AG04450 (cell line): ENCODE measurements at regions not wholly inside any gene's neighbourhood (a gene's known extent, or its start where the extent isn't known, plus 50 kb on each side); places are given as distances from the start of the nearest gene placed in this dataset.

Source experiments
- CTCF ChIA-PET: fragments of 300-600, 350-600 bp; formaldehyde crosslinking; extraction: SDS; loops from one replicate; lab custom pipeline; 2022; ENCODE audit warnings: antibody characterized with exemption, inconsistent platforms; lab: Charles Lee
- POLR2A ChIA-PET: fragments of 350-600 bp; formaldehyde crosslinking; extraction: SDS; loops from one replicate; lab custom pipeline; 2021; ENCODE audit warnings: antibody characterized with exemption, inconsistent platforms; lab: Yijun Ruan, JAX
- DNase-seq: peaks from one replicate; pipeline ENCODE4 v3.0.0-alpha.2; 2011; ENCODE audit warnings: low read depth, low spot score
- H3K27ac ChIP-seq: one replicate; pipeline ENCODE4 v1.5.1; 2012; ENCODE audit warnings: low read depth, low read length, control low read depth
- H3K27me3 ChIP-seq: one replicate; pipeline ENCODE4 v1.6.0; 2012; ENCODE audit warnings: low read length; ENCODE audit not compliant: control insufficient read depth, insufficient read depth
- H3K4me3 ChIP-seq: 2 replicates; pipeline ENCODE4 v1.5.1; 2011; ENCODE audit warnings: mild to moderate bottlenecking, low read depth, low read length, control low read depth
- H3K9me3 ChIP-seq: 2 replicates; pipeline ENCODE4 v1.5.1; 2012; ENCODE audit warnings: low read length; ENCODE audit not compliant: control insufficient read depth, insufficient read depth
- TF ChIP-seq, protein P1 (sequence below): IDR thresholded peaks from 2 replicates; pipeline ENCODE4 v1.5.1; 2011; ENCODE audit warnings: low read depth, low read length, control low read depth, inconsistent platforms

DNA sequence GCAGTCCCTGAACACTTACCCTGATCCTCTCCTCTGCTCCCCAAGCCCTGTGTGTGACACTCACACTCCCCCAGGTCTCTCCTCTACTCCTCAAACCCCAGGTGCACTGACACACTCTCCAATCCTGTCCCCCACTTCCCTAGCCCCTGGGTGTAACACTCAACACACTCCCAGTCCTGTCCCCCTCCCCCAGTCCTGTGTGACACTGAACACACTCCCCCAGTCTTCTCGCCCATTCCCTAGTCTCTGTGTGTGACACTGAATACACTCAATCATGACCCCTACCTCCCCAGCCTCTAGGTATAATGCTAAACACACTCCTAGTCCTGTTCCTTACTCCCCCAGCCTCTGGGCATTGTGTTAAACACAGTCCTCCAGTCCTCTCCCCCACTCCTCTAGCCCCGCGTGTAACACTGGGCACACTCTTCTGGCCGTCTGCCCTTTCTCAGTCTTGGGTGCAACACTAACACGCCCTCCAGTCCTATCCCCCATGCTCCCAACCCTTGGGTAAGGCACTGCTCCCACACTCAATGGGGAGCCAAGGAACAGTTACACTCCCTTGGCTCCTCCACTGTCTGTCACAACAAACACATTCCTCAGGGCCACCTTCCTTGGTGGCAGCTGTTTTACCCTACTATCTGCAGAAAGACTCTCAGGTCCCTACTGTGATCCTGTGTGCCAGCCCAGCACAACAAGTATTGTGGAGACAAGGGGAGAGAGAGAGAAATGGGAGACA lies 82.5 kb upstream of the PKDCC start:
- no peak for DNase-seq
- TF ChIP-seq, protein P1, sequence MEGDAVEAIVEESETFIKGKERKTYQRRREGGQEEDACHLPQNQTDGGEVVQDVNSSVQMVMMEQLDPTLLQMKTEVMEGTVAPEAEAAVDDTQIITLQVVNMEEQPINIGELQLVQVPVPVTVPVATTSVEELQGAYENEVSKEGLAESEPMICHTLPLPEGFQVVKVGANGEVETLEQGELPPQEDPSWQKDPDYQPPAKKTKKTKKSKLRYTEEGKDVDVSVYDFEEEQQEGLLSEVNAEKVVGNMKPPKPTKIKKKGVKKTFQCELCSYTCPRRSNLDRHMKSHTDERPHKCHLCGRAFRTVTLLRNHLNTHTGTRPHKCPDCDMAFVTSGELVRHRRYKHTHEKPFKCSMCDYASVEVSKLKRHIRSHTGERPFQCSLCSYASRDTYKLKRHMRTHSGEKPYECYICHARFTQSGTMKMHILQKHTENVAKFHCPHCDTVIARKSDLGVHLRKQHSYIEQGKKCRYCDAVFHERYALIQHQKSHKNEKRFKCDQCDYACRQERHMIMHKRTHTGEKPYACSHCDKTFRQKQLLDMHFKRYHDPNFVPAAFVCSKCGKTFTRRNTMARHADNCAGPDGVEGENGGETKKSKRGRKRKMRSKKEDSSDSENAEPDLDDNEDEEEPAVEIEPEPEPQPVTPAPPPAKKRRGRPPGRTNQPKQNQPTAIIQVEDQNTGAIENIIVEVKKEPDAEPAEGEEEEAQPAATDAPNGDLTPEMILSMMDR, result no peak
- CTCF ChIA-PET, result no interaction called here
- POLR2A ChIA-PET, result no interaction called here
- Histone ChIP-seq H3K4me3 (no peak overlapping the region), H3K9me3 (no peaks in the 10 kb centered on the region), H3K27me3 (peaks cover 13% of the 10 kb centered on the region), H3K27ac (no peak overlapping the region)

DNA sequence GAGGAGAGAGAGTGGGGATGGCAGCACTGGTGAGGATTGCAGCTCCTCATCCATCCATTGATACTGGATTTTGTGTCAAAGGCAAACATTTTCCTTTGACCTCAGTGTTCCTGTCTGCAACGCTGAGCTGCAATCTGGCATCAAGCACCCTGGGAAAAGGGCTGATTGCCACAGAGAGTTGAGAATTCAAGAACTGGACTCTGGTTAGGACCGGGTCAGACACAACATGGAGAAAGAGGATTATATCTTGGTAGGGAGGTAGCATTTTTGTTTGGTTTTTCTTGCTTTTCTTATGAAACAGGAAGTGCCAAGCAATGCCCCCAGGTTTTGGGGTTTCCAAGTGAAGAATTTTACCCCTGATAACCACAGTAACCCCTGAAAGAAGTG lies 81.9 kb upstream of the PKDCC start:
- DNase-seq, result no peak
- H3K27me3 ChIP-seq, result peaks cover 10% of the 10 kb centered on the region
- ChIA-PET POLR2A (interaction anchor here (0.6 to 1.8 kb wide), 8 partner anchors 28 to 121 kb away, joined by 3 to 9 read pairs (median 4); partner anchors contain the start of gene PKDCC), CTCF (no interaction called here)
- no peak overlapping the region for H3K4me3 ChIP-seq
- TF ChIP-seq, protein P1, result no peak
- no peaks in the 10 kb centered on the region for H3K9me3 ChIP-seq
- peak overlapping the region; percentile 49 for H3K27ac ChIP-seq

DNA sequence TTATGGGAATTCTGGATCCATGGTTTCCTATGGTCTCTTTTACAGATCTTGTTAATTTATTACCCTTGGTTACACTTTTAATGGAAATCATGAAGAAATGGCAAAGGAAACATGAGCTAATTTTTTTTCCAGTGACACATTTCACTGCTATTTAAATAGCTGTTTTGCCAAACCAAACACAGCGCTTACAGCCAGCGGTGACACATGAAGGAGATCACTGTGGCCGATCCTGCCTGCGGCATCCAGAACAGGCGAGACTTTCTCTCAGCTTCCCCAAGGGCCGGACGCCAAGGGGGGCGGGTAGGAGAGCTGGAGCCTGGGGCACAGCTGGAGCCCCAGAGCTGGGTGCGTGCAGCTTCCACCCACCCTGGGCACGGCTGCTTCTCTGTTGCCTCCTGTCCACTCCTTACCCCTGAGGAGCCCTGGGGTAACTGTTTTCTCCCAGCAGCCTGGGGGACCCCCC lies 81.4 kb upstream of the PKDCC start:
- TF ChIP-seq, protein P1, result no peak
- CTCF ChIA-PET, result interaction anchor here (1.4 kb wide), 1 partner anchor 96 kb away, joined by 5 read pairs; no protein-coding TSS in a partner anchor
- POLR2A ChIA-PET, result interaction anchor here (0.6 to 1.8 kb wide), 8 partner anchors 29 to 121 kb away, joined by 3 to 9 read pairs (median 4); partner anchors contain the start of gene PKDCC
- Histone ChIP-seq H3K9me3 (no peaks in the 10 kb centered on the region), H3K27ac (peak overlapping the region; percentile 49), H3K4me3 (no peak overlapping the region), H3K27me3 (peaks cover 4% of the 10 kb centered on the region)
- peak; percentile 82 for DNase-seq

DNA sequence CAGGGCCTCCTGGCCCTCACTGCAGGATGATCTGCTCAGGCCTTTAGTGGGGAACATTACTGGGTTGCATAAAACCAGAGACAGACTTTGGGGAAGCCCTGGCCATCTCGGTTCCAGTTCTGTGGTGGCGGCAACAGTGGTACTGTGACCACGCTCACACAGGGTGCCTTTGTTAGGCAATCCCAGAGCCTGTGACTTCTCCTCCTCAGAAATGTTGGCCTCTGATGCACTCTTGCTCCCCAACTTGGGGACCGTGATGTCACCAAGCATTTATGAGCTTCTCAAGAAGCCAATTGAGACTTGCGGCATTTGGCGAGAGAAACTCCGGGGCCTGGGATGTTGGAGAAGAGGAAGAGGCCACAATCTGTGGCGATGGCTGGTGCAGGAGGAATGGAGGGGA lies 80.9 kb upstream of the PKDCC start:
- H3K4me3 ChIP-seq, result no peak overlapping the region
- H3K27me3 ChIP-seq, result peaks cover 4% of the 10 kb centered on the region
- TF ChIP-seq, protein P1, result no peak
- no peaks in the 10 kb centered on the region for H3K9me3 ChIP-seq
- no peak for DNase-seq
- peak overlapping the region; percentile 39 for H3K27ac ChIP-seq
- POLR2A ChIA-PET, result interaction anchor here (1.0 to 1.8 kb wide), 7 partner anchors 29 to 120 kb away, joined by 4 to 9 read pairs (median 4); partner anchors contain the start of gene PKDCC
- CTCF ChIA-PET, result interaction anchor here (1.4 kb wide), 1 partner anchor 97 kb away, joined by 5 read pairs; no protein-coding TSS in a partner anchor
